ENCODE measurements at regions not wholly inside any gene's neighbourhood (a gene's known extent, or its start where the extent isn't known, plus 50 kb on each side); places are given as distances from the start of the nearest gene placed in this dataset.
"Not testable (repeated sequence)": the region's sequence is repeated elsewhere in the genome, so short reads cannot be mapped to it uniquely, and the experiment has no call there.

DNA sequence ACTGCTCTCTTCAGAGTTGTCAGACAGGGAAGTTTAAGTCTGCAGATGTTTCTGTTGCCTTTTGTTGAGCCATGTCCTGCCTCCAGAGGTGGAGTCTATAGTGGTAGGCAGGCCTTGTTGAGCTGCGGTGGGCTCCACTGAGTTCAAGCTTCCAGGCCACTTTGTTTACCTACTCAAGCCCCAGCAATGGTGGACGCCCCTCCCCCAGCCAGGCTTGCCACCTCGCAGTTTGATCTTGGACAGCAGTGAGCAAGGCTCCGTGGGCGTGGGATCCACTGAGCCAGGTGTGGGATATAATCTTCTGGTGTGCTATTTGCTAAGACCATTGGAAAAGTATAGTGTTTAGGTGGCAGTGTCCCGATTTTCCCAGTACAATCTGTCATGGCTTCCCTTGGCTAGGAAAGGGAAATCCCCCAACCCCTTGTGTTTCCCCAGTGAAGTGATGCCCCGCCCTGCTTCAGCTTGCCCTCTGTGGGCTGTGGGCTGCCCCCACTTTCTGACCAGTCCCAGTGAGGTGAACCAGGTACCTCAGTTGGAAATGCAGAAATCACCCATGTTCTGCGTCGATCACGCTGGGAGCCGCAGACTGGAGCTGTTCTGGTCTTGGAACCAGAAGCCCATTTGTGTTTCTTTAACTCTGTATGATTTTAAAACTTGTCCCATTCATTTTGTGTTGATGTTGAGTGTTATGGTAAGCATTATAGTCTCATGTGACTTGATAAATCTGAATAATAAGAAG is 89.2 kb upstream of the CALCR start:
- Histone ChIP-seq H3K36me3 (ENCODE audit: control insufficient read depth, insufficient read depth, low read length) (no peaks in the 10 kb centered on the region), H3K27me3 (ENCODE audit: control insufficient read depth, insufficient read depth, low read length) (no peaks in the 10 kb centered on the region), H3K4me3 (ENCODE audit: low read length) (no peak overlapping the region), H3K9me3 (ENCODE audit: control insufficient read depth, insufficient read depth, low read length) (no peaks in the 10 kb centered on the region), H3K27ac (ENCODE audit: low read length) (no peak overlapping the region), H3K4me1 (ENCODE audit: control insufficient read depth, insufficient read depth, low read length) (no peaks in the 10 kb centered on the region)
- DNase-seq (ENCODE audit: low read depth, low spot score), result no peak
- no CpG with 5 or more reads among the region's 11 CpGs for WGBS (ENCODE audit: insufficient coverage, insufficient read length)

DNA sequence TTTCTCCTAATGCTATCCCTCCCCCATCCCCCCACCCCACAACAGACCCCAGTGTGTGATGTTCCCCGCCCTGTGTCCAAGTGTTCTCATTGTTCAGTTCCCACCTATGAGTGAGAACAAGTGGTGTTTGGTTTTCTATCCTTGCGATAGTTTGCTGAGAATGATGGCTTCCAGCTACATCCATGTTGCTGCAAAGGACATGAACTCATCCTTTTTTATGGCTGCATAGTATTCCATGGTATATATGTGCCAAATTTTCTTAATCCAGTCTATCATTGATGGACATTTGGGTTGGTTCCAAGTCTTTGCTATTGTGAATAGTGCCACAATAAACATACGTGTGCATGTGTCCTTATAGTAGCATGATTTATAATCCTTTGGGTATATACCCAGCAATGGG is 83.6 kb upstream of the CALCR start:
- WGBS (ENCODE audit: insufficient coverage, insufficient read length), result no CpG with 5 or more reads among the region's 3 CpGs
- H3K4me1 ChIP-seq (ENCODE audit: control insufficient read depth, insufficient read depth, low read length); H3K9me3 ChIP-seq (ENCODE audit: control insufficient read depth, insufficient read depth, low read length); H3K27me3 ChIP-seq (ENCODE audit: control insufficient read depth, insufficient read depth, low read length); DNase-seq (ENCODE audit: low read depth, low spot score); H3K27ac ChIP-seq (ENCODE audit: low read length); H3K4me3 ChIP-seq (ENCODE audit: low read length); H3K36me3 ChIP-seq (ENCODE audit: control insufficient read depth, insufficient read depth, low read length): not testable (repeated sequence)

DNA sequence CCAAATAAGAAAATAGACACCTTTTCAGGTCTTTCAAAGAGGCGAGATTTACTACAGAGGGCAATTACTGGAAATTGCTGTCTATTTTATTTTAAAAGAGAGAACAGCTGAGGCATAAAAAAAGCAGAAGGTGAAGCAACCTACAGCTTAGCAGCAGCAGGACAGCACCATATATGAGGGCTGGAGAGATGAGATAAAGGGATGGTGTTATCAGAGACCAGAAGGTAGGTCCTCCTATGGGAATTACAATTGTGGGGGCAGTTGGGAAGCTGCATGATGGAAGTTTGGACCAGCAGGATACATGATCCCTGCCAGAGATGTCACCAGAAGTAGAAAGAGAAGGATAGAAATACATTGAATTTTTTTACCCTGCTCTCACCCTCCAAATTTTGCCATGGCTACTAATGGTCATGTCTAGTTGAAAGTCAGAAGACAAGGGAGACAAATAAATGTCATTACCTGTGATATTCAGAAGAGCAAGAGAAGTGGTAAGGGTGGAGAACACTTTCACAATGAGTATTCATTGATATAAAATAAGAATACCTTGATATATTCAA is 77.2 kb upstream of the CALCR start:
- Histone ChIP-seq H3K27ac (ENCODE audit: low read length) (no peak overlapping the region), H3K4me3 (ENCODE audit: low read length) (no peak overlapping the region), H3K9me3 (ENCODE audit: control insufficient read depth, insufficient read depth, low read length) (no peaks in the 10 kb centered on the region), H3K4me1 (ENCODE audit: control insufficient read depth, insufficient read depth, low read length) (no peaks in the 10 kb centered on the region), H3K27me3 (ENCODE audit: control insufficient read depth, insufficient read depth, low read length) (no peaks in the 10 kb centered on the region), H3K36me3 (ENCODE audit: control insufficient read depth, insufficient read depth, low read length) (no peaks in the 10 kb centered on the region)
- no peak for DNase-seq (ENCODE audit: low read depth, low spot score)
- no CpG with 5 or more reads among the region's 1 CpG for WGBS (ENCODE audit: insufficient coverage, insufficient read length)

DNA sequence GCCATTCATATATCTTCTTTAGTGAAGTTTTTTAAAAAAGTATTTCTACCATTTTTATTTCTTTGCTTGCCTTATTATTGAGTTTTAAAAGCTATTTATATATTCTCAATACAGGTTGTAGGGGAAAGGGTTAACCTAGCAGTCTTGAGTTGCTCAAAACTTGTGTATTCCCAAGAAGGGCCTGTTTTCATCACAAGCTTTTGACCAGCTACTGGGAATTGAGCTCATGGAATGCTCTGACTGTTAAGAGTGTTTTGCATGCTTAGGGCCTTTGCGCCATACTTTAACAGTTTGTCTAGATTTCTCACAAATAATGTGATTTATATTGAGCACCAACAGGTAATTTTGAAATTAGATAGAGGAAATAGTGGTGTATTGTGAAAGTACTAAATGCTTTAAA is 72.0 kb upstream of the CALCR start:
- Histone ChIP-seq H3K36me3 (ENCODE audit: control insufficient read depth, insufficient read depth, low read length) (no peaks in the 10 kb centered on the region), H3K9me3 (ENCODE audit: control insufficient read depth, insufficient read depth, low read length) (no peaks in the 10 kb centered on the region), H3K27ac (ENCODE audit: low read length) (no peak overlapping the region), H3K4me1 (ENCODE audit: control insufficient read depth, insufficient read depth, low read length) (peaks cover 3% of the 10 kb centered on the region; the same call in 1 of the 2 replicates), H3K4me3 (ENCODE audit: low read length) (no peak overlapping the region), H3K27me3 (ENCODE audit: control insufficient read depth, insufficient read depth, low read length) (no peaks in the 10 kb centered on the region)
- DNase-seq (ENCODE audit: low read depth, low spot score), result no peak
- no CpG with 5 or more reads among the region's 1 CpG for WGBS (ENCODE audit: insufficient coverage, insufficient read length)

DNA sequence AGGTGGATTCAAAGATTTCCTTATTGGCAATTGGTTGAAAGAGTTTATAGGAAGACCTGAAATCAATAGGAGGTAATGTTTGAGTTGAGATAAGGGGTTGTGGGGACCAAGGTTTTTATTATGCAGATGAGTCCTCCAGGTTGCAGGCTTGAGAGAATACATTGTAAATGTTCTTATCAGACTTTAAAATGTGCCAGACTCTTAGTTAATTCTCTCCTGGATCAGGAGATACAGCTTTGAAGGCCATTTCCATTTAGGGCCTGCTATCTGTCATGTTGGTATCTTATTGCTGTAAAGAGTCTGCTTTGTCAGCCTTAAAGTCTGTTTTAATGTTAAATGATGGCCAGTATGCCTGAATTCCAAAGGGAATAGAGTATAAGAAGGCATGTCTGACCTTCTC is 61.8 kb upstream of the CALCR start:
- no peak overlapping the region for H3K27ac ChIP-seq (ENCODE audit: low read length)
- no peaks in the 10 kb centered on the region for H3K9me3 ChIP-seq (ENCODE audit: control insufficient read depth, insufficient read depth, low read length)
- no peaks in the 10 kb centered on the region for H3K36me3 ChIP-seq (ENCODE audit: control insufficient read depth, insufficient read depth, low read length)
- DNase-seq (ENCODE audit: low read depth, low spot score), result no peak
- H3K4me3 ChIP-seq (ENCODE audit: low read length), result no peak overlapping the region
- no peaks in the 10 kb centered on the region for H3K4me1 ChIP-seq (ENCODE audit: control insufficient read depth, insufficient read depth, low read length)
- no peaks in the 10 kb centered on the region for H3K27me3 ChIP-seq (ENCODE audit: control insufficient read depth, insufficient read depth, low read length)

DNA sequence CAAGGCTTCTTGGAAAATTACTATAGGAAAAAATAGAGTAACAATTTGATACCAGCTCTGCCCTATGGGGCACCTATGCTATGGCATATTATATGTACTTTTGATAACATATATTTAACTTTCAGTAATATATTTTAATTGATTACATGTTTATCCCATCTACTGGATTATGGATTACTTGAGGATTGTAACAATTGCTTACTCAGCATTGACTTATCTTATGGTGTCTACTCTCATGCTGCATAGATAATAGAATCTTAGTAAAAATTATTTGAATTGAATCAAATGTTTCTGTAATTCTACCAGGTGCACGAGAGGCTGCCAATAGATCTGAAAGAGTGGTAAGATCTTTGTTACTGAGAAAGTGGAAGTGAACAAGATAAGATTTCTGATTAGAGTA is 57.8 kb upstream of the CALCR start:
- Histone ChIP-seq H3K36me3 (ENCODE audit: control insufficient read depth, insufficient read depth, low read length) (no peaks in the 10 kb centered on the region), H3K4me3 (ENCODE audit: low read length) (no peak overlapping the region), H3K9me3 (ENCODE audit: control insufficient read depth, insufficient read depth, low read length) (no peaks in the 10 kb centered on the region), H3K4me1 (ENCODE audit: control insufficient read depth, insufficient read depth, low read length) (no peaks in the 10 kb centered on the region), H3K27me3 (ENCODE audit: control insufficient read depth, insufficient read depth, low read length) (no peaks in the 10 kb centered on the region), H3K27ac (ENCODE audit: low read length) (no peak overlapping the region)
- no CpG with 5 or more reads among the region's 1 CpG for WGBS (ENCODE audit: insufficient coverage, insufficient read length)
- no peak for DNase-seq (ENCODE audit: low read depth, low spot score)

DNA sequence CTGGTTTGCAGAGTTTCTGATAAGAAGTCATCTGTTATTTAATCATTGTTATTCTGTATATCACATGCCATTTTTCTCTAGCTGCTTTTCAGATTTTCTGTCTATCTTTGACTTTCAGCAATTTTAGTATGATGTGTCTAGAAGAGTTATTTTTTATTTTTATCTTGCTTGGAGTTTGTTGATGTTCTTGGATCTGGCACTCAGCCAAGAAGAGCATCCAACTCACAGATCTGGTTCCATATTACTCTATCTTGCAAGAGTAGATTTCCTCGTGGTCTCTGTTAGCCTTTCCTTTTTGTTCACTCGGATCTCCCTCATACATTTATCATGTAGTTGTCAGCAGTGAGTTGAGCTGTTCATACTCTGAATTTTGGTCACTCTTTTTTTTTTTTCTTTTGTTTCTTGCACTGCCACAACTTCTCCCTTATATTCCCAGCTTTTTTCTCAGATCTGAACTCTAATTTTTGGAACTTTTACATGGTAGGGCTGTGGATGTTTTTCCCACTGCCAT is 54.8 kb upstream of the CALCR start:
- no peak for DNase-seq (ENCODE audit: low read depth, low spot score)
- Histone ChIP-seq H3K9me3 (ENCODE audit: control insufficient read depth, insufficient read depth, low read length) (no peaks in the 10 kb centered on the region), H3K36me3 (ENCODE audit: control insufficient read depth, insufficient read depth, low read length) (no peaks in the 10 kb centered on the region), H3K4me1 (ENCODE audit: control insufficient read depth, insufficient read depth, low read length) (no peaks in the 10 kb centered on the region), H3K27me3 (ENCODE audit: control insufficient read depth, insufficient read depth, low read length) (no peaks in the 10 kb centered on the region), H3K4me3 (ENCODE audit: low read length) (no peak overlapping the region), H3K27ac (ENCODE audit: low read length) (no peak overlapping the region)
- WGBS (ENCODE audit: insufficient coverage, insufficient read length), result no CpG with 5 or more reads among the region's 2 CpGs

DNA sequence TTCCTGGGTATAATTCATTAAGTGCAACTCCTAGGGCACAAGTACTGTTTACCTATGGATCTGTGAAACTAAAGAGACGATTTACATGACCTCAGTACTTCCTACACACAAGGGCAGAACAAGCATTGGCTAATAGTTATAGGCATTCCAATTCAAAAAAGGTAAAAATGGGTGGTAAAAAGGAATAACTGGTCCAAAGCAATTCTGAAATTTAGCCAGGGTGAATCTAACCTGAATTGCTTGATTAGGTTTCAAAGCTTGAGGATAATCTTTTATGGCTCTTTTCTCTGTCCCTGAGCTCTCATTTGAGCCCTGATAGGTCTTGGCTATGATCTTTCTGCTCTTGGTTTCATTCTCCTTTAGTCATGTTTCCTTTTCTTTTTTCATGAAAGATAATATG is 52.3 kb upstream of the CALCR start:
- no peaks in the 10 kb centered on the region for H3K27me3 ChIP-seq (ENCODE audit: control insufficient read depth, insufficient read depth, low read length)
- WGBS (ENCODE audit: insufficient coverage, insufficient read length), result no CpG with 5 or more reads among the region's 1 CpG

More for the DNA sequence above, 52.3 kb upstream of the CALCR start:
- no peak overlapping the region for H3K4me3 ChIP-seq (ENCODE audit: low read length)
- no peaks in the 10 kb centered on the region for H3K36me3 ChIP-seq (ENCODE audit: control insufficient read depth, insufficient read depth, low read length)
- no peak overlapping the region for H3K27ac ChIP-seq (ENCODE audit: low read length)
- H3K4me1 ChIP-seq (ENCODE audit: control insufficient read depth, insufficient read depth, low read length), result no peaks in the 10 kb centered on the region
- no peaks in the 10 kb centered on the region for H3K9me3 ChIP-seq (ENCODE audit: control insufficient read depth, insufficient read depth, low read length)
- no peak for DNase-seq (ENCODE audit: low read depth, low spot score)

All from iPS DF 6.9 (cell line).